Choroid plexus epithelial cell (primary cell): ENCODE measurements at regions not wholly inside any gene's neighbourhood (a gene's known extent, or its start where the extent isn't known, plus 50 kb on each side); places are given as distances from the start of the nearest gene placed in this dataset.
A peak's percentile ranks its signal among the peaks of the same experiment; 100 is the strongest.

ENCODE experiments used
- DNase-seq: peaks from one replicate; pipeline ENCODE4 v3.0.0-alpha.2; 2010; ENCODE audit warnings: low read depth
- H3K4me3 ChIP-seq: 2 replicates; pipeline ENCODE4 v1.5.1; 2011; ENCODE audit warnings: low read depth, mild to moderate bottlenecking, control low read depth, low read length, moderate library complexity
- TF ChIP-seq, protein P1 (sequence below): conservative IDR thresholded peaks from 2 replicates; pipeline ENCODE4 v1.5.1; 2011; ENCODE audit warnings: low read depth, mild to moderate bottlenecking, control low read depth, inconsistent platforms, low read length, moderate library complexity

DNA sequence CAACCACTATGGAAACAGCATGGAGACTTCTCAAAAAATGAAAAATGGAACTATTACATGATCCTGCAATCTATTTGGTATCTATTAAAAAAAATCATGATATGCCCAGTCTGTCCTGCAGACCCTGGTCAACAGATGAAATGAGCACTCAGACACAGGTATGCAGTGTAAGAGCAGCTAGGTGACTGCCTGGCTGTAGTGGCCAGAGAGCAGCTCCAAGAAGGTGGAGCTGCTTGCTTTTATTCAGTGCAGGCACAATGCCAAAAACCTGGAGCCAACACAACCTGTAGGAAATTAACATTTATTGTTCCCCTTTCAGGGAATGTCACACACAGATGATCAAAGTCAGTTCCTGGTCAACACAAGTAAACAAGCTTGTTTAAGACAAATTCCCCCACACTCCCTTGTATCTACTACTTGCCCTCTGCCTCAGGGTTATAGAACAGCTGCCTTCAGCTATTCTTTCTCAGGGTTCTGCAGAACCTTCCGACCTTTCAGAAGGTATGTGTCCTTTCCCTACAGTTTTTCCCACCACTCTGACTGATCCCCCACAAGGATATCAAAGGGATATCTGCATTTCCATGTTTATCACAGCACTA lies 933.7 kb upstream of the SLITRK5 start:
- TF ChIP-seq, protein P1, sequence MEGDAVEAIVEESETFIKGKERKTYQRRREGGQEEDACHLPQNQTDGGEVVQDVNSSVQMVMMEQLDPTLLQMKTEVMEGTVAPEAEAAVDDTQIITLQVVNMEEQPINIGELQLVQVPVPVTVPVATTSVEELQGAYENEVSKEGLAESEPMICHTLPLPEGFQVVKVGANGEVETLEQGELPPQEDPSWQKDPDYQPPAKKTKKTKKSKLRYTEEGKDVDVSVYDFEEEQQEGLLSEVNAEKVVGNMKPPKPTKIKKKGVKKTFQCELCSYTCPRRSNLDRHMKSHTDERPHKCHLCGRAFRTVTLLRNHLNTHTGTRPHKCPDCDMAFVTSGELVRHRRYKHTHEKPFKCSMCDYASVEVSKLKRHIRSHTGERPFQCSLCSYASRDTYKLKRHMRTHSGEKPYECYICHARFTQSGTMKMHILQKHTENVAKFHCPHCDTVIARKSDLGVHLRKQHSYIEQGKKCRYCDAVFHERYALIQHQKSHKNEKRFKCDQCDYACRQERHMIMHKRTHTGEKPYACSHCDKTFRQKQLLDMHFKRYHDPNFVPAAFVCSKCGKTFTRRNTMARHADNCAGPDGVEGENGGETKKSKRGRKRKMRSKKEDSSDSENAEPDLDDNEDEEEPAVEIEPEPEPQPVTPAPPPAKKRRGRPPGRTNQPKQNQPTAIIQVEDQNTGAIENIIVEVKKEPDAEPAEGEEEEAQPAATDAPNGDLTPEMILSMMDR, result no peak
- DNase-seq, result no peak
- H3K4me3 ChIP-seq, result no peak overlapping the region

- peak; percentile 25 for DNase-seq
- no peak overlapping the region for H3K4me3 ChIP-seq
- TF ChIP-seq, protein P1, result peak; percentile 44
Measured at GRCh38 chr13:86741762-86742285, 929.3 kb upstream of the SLITRK5 start.

DNA sequence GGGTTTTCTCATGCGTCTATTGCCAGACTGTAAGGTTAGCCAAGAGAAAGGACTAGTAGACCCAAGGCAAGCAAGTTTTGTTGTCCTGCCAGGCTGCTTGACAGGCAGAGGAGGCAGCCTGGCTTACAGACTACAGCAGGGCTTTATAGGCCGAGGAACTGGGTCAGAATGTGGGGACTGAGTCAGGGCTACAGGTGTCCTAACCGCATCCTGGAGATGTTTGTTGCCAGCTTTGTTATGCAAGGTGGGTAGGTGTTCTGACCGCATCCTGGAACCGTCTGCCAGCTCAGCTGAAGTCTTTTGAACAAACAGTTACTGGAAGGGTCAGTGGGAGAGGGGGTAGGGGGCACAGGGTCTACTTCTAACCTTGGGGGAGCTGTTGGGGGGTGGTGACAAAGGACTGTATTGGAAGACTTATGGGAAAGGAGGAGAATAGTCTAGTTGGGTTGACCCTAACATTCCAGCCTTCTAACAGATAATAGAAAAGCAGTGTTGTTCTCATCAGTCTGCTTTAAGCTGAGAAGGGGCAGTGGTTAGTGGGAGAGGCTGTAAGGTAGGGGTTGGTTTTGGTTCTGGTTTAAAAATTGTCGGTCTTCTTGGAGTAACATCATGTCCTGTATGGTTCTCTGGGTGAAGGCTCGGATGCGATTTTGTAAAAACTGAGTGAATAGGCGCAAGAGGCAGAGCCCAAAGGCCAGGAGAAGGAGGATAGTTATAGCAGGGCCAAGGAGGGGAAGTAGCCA lies 913.8 kb upstream of the SLITRK5 start:
- H3K4me3 ChIP-seq, result no peak overlapping the region
- peak; percentile 7 for DNase-seq
- TF ChIP-seq, protein P1, result no peak

DNA sequence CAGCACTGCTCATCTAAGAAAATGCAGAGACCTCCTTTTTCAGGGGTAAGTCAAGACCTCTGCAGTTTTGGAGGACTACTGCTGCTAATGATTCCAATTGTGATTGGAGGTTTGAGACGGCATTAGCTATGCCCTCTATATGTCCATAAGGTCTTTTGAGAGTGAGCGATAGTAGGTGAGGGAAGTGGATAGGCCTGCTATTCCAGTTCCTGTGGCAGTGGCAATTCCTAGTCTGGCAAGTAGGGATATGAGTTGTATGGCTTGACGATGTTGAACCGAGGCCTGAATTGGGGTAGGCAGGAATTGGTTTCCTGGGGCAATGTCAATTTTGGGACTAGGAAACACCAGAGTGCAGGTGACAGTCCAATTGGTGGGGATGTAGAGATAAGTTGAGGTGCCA lies 913.1 kb upstream of the SLITRK5 start:
- H3K4me3 ChIP-seq, result no peak overlapping the region
- TF ChIP-seq, protein P1, result no peak
- DNase-seq, result no peak

GRCh38 chr13:86760620-86761019 lies 910.6 kb upstream of the SLITRK5 start:
- no peak overlapping the region for H3K4me3 ChIP-seq
- TF ChIP-seq, protein P1, result no peak
- DNase-seq, result no peak

DNA sequence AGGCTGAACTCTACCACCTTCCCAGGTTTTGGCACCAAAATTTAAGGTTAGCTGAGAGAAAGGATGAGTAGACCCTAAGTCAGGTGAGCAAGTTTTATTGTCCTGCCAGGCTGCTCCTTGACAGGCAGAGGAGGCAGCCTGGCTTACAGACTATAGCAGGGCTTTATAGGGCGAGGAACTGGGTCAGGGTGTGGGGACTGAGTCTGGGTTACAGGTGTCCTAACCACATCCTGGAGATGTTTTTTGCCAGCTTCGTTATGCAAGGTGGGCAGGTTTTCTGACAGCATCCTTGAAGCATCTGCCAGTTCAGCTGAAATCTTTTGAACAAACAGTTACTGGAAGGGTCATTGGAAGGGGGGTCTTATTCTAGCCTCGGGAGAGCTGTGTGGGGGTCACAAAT lies 905.7 kb upstream of the SLITRK5 start:
- no peak for DNase-seq
- TF ChIP-seq, protein P1, result no peak
- H3K4me3 ChIP-seq, result no peak overlapping the region
